ENCODE measurements at regions not wholly inside any gene's neighbourhood (a gene's known extent, or its start where the extent isn't known, plus 50 kb on each side); places are given as distances from the start of the nearest gene placed in this dataset.

GRCh38 chr4:32855622-32856021 lies 2135.5 kb downstream of the PCDH7 start:
- no peak overlapping the region for H3K9ac ChIP-seq (ENCODE audit: low read length in 3 of 3)
- DNase-seq (no peak), FAIRE-seq (no peak)
- intact Hi-C loops (cut with DNase I), result no loop called here
- no peaks in the 10 kb centered on the region for H3K9me3 ChIP-seq (ENCODE audit: control insufficient read depth in 2 of 3, insufficient read depth in 1 of 3, low read length in 3 of 3)
- no peaks in the 10 kb centered on the region for H3K36me3 ChIP-seq (ENCODE audit: control insufficient read depth in 2 of 3, insufficient read depth in 3 of 3, low read length in 3 of 3)
- no peak overlapping the region for H3K27ac ChIP-seq (ENCODE audit: low read depth in 2 of 2, low read length in 2 of 2)
- H3K27me3 ChIP-seq (ENCODE audit: control insufficient read depth, insufficient read depth, low read length), result no peaks in the 10 kb centered on the region
- H3K4me3 ChIP-seq (ENCODE audit: low read length in 3 of 3), result no peak overlapping the region
- no peaks in the 10 kb centered on the region for H3K4me1 ChIP-seq (ENCODE audit: control insufficient read depth in 2 of 3, insufficient read depth in 2 of 3, low read depth in 1 of 3, low read length in 3 of 3)
- TF ChIP-seq, protein P1, sequence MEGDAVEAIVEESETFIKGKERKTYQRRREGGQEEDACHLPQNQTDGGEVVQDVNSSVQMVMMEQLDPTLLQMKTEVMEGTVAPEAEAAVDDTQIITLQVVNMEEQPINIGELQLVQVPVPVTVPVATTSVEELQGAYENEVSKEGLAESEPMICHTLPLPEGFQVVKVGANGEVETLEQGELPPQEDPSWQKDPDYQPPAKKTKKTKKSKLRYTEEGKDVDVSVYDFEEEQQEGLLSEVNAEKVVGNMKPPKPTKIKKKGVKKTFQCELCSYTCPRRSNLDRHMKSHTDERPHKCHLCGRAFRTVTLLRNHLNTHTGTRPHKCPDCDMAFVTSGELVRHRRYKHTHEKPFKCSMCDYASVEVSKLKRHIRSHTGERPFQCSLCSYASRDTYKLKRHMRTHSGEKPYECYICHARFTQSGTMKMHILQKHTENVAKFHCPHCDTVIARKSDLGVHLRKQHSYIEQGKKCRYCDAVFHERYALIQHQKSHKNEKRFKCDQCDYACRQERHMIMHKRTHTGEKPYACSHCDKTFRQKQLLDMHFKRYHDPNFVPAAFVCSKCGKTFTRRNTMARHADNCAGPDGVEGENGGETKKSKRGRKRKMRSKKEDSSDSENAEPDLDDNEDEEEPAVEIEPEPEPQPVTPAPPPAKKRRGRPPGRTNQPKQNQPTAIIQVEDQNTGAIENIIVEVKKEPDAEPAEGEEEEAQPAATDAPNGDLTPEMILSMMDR (IDR thresholded peaks at IDR 0.05; ENCODE audit: borderline replicate concordance, extremely low read depth, insufficient read depth), result no peak

GRCh38 chr4:32858361-32858760 lies 2138.2 kb downstream of the PCDH7 start:
- no peak overlapping the region for H3K9ac ChIP-seq (ENCODE audit: low read length in 3 of 3)
- DNase-seq, result no peak
- TF ChIP-seq, protein P1 (IDR thresholded peaks at IDR 0.05; ENCODE audit: borderline replicate concordance, extremely low read depth, insufficient read depth), result no peak
- no peak overlapping the region for H3K4me3 ChIP-seq (ENCODE audit: low read length in 3 of 3)
- no peaks in the 10 kb centered on the region for H3K4me1 ChIP-seq (ENCODE audit: control insufficient read depth in 2 of 3, insufficient read depth in 2 of 3, low read depth in 1 of 3, low read length in 3 of 3)
- intact Hi-C loops (cut with DNase I), result no loop called here
- no peak overlapping the region for H3K27ac ChIP-seq (ENCODE audit: low read depth in 2 of 2, low read length in 2 of 2)
- H3K27me3 ChIP-seq (ENCODE audit: control insufficient read depth, insufficient read depth, low read length), result no peaks in the 10 kb centered on the region
- no peaks in the 10 kb centered on the region for H3K9me3 ChIP-seq (ENCODE audit: control insufficient read depth in 2 of 3, insufficient read depth in 1 of 3, low read length in 3 of 3)
- FAIRE-seq, result no peak
- H3K36me3 ChIP-seq (ENCODE audit: control insufficient read depth in 2 of 3, insufficient read depth in 3 of 3, low read length in 3 of 3), result no peaks in the 10 kb centered on the region

DNA sequence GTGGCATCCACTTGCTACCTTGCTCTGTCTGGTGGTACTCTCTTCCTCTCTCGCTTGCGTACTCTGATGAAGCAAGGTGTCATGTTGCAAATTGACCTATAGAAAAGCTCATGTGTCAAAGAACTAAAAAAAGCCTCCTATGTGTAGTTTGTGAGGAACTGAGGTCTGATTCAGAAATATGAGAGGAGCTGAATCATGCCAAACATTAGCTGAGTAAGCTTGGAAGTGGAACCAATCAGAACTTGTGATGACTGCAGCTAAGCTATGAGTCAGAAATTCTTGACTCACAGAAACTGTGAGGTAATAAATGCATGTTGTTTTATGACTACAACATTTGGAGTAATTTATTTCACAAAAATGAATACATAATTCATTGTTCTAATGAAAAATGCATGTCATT lies 2138.8 kb downstream of the PCDH7 start:
- H3K27me3 ChIP-seq (ENCODE audit: control insufficient read depth, insufficient read depth, low read length), result no peaks in the 10 kb centered on the region
- DNase-seq (no peak), FAIRE-seq (no peak)
- H3K9ac ChIP-seq (ENCODE audit: low read length in 3 of 3), result no peak overlapping the region
- no peaks in the 10 kb centered on the region for H3K4me1 ChIP-seq (ENCODE audit: control insufficient read depth in 2 of 3, insufficient read depth in 2 of 3, low read depth in 1 of 3, low read length in 3 of 3)
- H3K36me3 ChIP-seq (ENCODE audit: control insufficient read depth in 2 of 3, insufficient read depth in 3 of 3, low read length in 3 of 3), result no peaks in the 10 kb centered on the region
- H3K27ac ChIP-seq (ENCODE audit: low read depth in 2 of 2, low read length in 2 of 2), result no peak overlapping the region
- TF ChIP-seq, protein P1 (IDR thresholded peaks at IDR 0.05; ENCODE audit: borderline replicate concordance, extremely low read depth, insufficient read depth), result no peak
- no peak overlapping the region for H3K4me3 ChIP-seq (ENCODE audit: low read length in 3 of 3)
- intact Hi-C loops (cut with DNase I), result no loop called here
- H3K9me3 ChIP-seq (ENCODE audit: control insufficient read depth in 2 of 3, insufficient read depth in 1 of 3, low read length in 3 of 3), result no peaks in the 10 kb centered on the region

GRCh38 chr4:32864713-32865351 lies 2144.7 kb downstream of the PCDH7 start:
- Histone ChIP-seq H3K27me3 (ENCODE audit: control insufficient read depth, insufficient read depth, low read length) (no peaks in the 10 kb centered on the region), H3K9ac (ENCODE audit: low read length in 3 of 3) (no peak overlapping the region), H3K4me3 (ENCODE audit: low read length in 3 of 3) (no peak overlapping the region), H3K4me1 (ENCODE audit: control insufficient read depth in 2 of 3, insufficient read depth in 2 of 3, low read depth in 1 of 3, low read length in 3 of 3) (no peaks in the 10 kb centered on the region), H3K27ac (ENCODE audit: low read depth in 2 of 2, low read length in 2 of 2) (no peak overlapping the region), H3K36me3 (ENCODE audit: control insufficient read depth in 2 of 3, insufficient read depth in 3 of 3, low read length in 3 of 3) (no peaks in the 10 kb centered on the region), H3K9me3 (ENCODE audit: control insufficient read depth in 2 of 3, insufficient read depth in 1 of 3, low read length in 3 of 3) (no peaks in the 10 kb centered on the region)
- FAIRE-seq (no peak), DNase-seq (no peak)
- TF ChIP-seq, protein P1 (IDR thresholded peaks at IDR 0.05; ENCODE audit: borderline replicate concordance, extremely low read depth, insufficient read depth), result no peak
- intact Hi-C loops (cut with DNase I), result no loop called here

Data from kidney (tissue), 13 donors.